ENCODE measurements at regions not wholly inside any gene's neighbourhood (a gene's known extent, or its start where the extent isn't known, plus 50 kb on each side); places are given as distances from the start of the nearest gene placed in this dataset.
"Not testable (repeated sequence)": the region's sequence is repeated elsewhere in the genome, so short reads cannot be mapped to it uniquely, and the experiment has no call there.

DNA sequence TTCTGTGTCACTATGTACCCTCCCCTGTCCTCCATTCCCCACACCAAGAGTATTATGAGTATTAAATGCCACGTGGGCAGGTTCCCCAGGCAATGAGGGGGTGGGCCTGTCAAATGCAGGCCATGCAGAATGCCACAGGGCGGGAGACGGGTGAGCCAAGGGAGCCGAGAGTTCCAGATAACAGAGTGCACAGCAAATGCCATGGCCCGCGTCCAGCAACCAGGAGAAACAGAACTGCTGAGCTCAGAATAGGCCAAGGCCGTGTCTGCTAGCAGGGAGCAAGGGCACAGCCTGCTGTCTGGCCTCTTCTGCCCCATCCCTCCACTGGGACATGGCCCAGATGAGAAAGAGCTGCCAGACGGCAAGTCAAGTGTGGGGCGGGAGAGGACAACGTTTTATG lies 64.4 kb upstream of the PLGLB2 start:
- not testable (repeated sequence) for H3K4me3 ChIP-seq (replicated peaks; ENCODE audit: low read depth, low read length); DNase-seq (ENCODE audit: extremely low read depth, insufficient read length); H3K27me3 ChIP-seq (replicated peaks; ENCODE audit: control insufficient read depth, insufficient read depth, low read length); H3K36me3 ChIP-seq (ENCODE audit: control insufficient read depth, insufficient read depth, low read length)

DNA sequence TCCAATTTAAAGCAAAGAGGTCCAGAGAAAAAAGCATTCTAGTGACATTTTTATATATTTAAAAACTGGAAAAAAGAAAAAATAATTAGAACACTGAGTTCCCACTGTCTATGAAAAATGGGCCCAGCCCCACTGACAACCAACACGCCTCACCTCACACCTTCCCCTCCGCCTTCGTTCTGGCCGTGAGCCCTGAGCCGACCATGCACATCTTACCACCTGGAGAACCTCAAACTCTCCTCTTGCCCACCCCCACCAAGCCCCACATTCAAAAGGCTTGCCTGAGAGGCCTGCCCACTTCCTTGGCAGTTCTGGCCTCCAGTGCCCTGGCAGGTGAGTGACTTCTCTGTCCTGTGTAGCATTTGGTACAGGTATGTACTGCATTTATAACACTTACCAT lies 63.9 kb upstream of the PLGLB2 start:
- H3K4me3 ChIP-seq (replicated peaks; ENCODE audit: low read depth, low read length); H3K27me3 ChIP-seq (replicated peaks; ENCODE audit: control insufficient read depth, insufficient read depth, low read length); H3K36me3 ChIP-seq (ENCODE audit: control insufficient read depth, insufficient read depth, low read length); DNase-seq (ENCODE audit: extremely low read depth, insufficient read length): not testable (repeated sequence)

DNA sequence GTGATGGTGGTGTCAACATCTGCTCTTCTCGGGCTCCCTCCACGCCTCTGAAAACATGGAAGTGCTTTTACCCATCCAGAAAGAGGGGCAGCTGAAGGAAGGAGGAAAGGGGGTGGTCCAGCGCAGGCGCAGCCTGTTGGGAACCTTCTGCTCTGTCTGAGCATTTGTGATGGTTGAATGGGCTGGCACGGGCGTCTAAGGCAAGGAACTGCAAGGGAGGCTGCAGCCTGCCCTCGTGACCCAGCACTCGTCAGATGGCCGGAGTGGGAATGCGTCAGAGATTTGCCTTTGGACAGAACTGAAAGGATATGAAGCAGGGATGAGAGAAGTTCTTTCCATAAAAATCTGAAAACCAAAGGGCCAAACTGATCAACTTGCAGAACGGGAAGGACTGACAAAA lies 62.3 kb upstream of the PLGLB2 start:
- DNase-seq (ENCODE audit: extremely low read depth, insufficient read length); H3K27me3 ChIP-seq (replicated peaks; ENCODE audit: control insufficient read depth, insufficient read depth, low read length); H3K4me3 ChIP-seq (replicated peaks; ENCODE audit: low read depth, low read length); H3K36me3 ChIP-seq (ENCODE audit: control insufficient read depth, insufficient read depth, low read length): not testable (repeated sequence)

DNA sequence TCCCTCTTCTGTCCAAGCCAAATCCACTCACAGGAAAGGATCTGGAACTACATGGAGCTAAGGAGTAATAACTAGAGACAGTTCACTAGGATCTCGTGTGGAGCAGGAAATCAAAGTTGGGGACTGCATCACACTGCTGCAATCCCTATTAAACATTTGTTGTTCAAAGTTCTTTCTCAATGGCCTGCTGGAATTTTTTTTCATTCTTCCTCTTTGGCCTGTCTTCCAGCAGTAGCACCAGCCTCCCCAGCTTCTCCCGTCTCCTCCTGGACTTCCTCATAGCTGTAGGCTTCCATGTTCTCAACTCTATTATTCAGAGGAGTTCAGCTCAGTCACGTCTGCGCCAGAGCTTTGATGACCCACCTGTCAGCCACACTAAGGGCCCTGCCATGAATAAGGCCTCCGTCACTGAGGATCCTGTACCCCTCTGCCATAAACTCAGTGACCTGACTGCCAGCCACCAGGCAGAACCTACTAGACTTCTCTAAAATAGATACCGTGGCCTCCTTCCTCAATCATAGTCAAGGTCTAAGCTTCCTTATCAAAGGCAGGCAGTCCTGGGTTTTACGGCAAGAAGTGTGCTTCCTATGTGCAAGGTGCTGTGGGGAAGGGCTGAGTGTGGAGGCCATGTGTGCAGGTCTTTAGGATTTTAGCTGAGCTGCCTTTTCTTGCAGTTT lies 60.9 kb upstream of the PLGLB2 start:
- not testable (repeated sequence) for H3K4me3 ChIP-seq (replicated peaks; ENCODE audit: low read depth, low read length); H3K27me3 ChIP-seq (replicated peaks; ENCODE audit: control insufficient read depth, insufficient read depth, low read length); DNase-seq (ENCODE audit: extremely low read depth, insufficient read length); H3K36me3 ChIP-seq (ENCODE audit: control insufficient read depth, insufficient read depth, low read length)

DNA sequence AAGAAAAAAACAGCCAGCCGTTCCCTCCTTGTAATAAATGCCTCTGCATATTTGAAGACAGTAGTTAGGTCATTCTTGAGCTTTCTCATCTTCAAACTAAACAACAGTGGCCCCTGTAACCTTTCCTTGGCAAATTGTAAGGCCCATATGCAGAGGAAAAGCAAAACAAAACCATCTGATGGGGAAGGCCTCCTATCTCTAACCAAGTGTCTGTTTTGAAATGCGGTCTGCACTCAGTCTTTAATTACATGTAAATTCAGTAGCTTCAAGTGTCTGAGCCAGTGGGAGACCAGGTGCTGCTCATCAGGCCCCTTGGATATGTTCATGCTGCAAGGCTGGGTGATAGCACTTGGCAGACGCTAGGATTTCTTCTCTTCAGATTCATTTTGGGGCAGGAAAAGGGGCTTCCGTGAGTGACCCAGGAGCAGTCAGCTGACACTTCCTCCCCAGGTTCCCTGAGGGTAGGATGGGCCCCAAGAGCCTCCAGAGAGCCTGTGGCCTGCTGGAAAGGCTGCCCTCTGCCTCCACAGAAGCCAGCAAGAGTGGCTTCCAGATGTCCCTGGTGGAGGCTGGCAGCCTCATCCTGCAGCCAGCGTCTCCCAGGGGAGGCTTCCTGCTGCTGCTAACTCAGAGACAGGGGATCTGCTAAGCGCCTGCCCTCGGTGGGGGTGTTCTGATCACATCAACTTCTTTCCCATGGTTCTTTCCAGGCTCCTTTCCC lies 60.2 kb upstream of the PLGLB2 start:
- not testable (repeated sequence) for H3K4me3 ChIP-seq (replicated peaks; ENCODE audit: low read depth, low read length); H3K36me3 ChIP-seq (ENCODE audit: control insufficient read depth, insufficient read depth, low read length); H3K27me3 ChIP-seq (replicated peaks; ENCODE audit: control insufficient read depth, insufficient read depth, low read length); DNase-seq (ENCODE audit: extremely low read depth, insufficient read length)

DNA sequence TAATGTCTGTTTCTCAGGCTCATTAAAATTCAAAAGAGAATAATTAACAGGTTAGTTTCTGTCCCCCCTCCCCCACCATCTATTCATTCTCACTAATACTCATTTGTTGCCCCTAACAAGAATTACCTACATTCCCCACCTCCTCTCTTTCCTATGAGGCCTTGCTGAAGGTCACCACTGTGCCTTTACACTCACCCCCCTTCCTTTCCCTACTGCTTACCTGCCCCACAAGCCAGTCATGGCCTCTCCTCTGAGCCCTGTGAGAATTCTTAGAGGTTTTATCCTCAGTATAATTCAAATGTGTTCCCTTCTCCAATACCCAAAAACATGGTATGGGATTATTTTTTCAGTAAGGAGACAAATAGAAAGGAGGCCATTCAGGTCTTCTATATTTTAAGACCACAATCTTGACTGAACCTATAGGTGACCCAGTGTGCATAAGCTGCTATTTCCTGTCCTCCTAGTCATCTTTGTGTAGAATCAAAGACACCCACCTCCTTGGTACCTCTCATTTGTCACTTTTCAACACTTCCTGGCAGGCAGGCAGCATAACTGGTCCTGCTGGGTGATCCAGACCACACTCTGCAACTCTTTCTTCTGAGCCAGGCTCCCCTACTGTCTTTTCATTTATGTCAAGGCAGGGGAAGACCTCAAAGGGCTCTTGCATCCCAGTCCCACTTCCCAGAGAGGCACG lies 55.8 kb upstream of the PLGLB2 start:
- H3K27me3 ChIP-seq (replicated peaks; ENCODE audit: control insufficient read depth, insufficient read depth, low read length); H3K4me3 ChIP-seq (replicated peaks; ENCODE audit: low read depth, low read length); H3K36me3 ChIP-seq (ENCODE audit: control insufficient read depth, insufficient read depth, low read length); DNase-seq (ENCODE audit: extremely low read depth, insufficient read length): not testable (repeated sequence)

DNA sequence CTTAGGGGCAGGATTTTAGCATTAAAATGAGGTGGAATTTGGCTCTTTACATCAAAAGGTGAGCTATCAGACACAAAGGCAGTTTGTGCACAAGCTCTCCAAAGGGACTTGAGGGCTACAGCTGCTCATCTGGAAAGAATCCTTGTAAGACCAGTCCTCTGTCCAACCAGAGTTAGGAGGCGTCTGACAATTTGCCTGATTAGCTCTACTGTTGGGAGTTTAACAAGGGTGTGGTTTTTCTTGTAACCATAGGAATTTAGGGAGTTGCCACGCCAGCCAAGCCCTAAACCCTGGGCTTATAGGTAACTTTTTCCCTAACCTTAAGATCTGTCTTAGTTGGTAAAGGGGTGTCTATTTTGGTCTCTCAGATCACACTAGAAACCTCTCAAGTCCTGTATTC lies 55.0 kb upstream of the PLGLB2 start:
- not testable (repeated sequence) for H3K36me3 ChIP-seq (ENCODE audit: control insufficient read depth, insufficient read depth, low read length); H3K4me3 ChIP-seq (replicated peaks; ENCODE audit: low read depth, low read length); DNase-seq (ENCODE audit: extremely low read depth, insufficient read length); H3K27me3 ChIP-seq (replicated peaks; ENCODE audit: control insufficient read depth, insufficient read depth, low read length)

DNA sequence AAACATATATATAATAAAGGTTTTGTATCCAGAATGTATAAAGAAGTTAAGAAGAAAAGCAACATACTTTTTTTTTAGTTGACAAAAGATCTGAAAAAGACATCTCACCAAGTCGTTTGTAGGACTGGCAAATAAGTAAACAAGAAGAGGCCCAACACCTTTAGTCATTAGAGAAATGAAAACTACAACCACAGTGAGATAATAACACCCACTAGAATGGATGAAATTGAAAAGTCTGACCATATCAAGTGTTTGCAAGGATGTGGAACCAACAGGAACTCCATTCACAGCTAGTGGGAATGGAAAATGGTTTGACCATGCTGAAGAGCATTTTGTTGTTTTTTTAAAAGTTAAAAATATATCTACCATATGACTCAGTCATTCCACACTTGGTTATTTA lies 54.0 kb upstream of the PLGLB2 start:
- not testable (repeated sequence) for DNase-seq (ENCODE audit: extremely low read depth, insufficient read length); H3K36me3 ChIP-seq (ENCODE audit: control insufficient read depth, insufficient read depth, low read length); H3K4me3 ChIP-seq (replicated peaks; ENCODE audit: low read depth, low read length); H3K27me3 ChIP-seq (replicated peaks; ENCODE audit: control insufficient read depth, insufficient read depth, low read length)

DNA sequence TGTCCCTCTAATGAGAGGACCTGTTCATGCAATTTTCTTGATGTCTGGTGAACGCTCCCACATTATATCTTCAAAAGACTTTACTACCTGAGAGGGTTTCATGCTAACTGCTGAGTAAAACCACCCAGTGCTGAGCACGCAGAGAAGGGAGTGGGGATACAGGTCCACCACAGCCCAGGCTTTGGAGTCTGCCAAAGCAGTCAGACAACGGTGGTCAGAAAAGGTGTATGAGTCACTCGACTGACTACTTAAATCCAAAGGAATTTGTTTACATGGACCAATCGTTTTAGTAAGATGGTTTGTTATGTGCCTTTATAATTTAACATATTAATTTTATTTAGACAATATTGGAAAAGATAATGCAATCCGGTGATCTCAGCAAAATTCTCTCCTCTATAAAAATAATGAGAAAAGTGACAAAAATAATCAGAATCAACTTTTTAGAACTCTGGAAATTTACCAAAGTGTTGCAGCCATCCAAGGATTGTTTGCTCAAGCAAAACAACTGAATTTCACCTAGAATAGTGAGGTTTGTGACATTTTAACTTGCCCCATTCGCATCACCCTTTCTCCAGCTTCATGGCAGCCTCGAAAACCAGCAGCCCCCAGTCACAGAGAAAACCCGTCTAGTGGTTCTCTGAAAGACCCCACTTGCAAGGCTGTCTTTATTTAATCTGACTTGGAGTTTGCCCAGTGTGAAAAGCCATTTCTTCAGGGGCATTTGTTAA lies 52.1 kb upstream of the PLGLB2 start:
- not testable (repeated sequence) for H3K36me3 ChIP-seq (ENCODE audit: control insufficient read depth, insufficient read depth, low read length); H3K27me3 ChIP-seq (replicated peaks; ENCODE audit: control insufficient read depth, insufficient read depth, low read length); DNase-seq (ENCODE audit: extremely low read depth, insufficient read length); H3K4me3 ChIP-seq (replicated peaks; ENCODE audit: low read depth, low read length)

Data from GM06990 (cell line).